HG03280 (cell line): ENCODE measurements at regions not wholly inside any gene's neighbourhood (a gene's known extent, or its start where the extent isn't known, plus 50 kb on each side); places are given as distances from the start of the nearest gene placed in this dataset.
"Not testable (repeated sequence)": the region's sequence is repeated elsewhere in the genome, so short reads cannot be mapped to it uniquely, and the experiment has no call there.

Experiments used
- ATAC-seq: cut with Tn5 transposase; IDR thresholded peaks from one replicate; pipeline ENCODE4 v1.9.1; 2021; ENCODE audit warnings: mild to moderate bottlenecking, moderate library complexity; ENCODE audit not compliant: unreplicated experiment

GRCh38 chr11:33974804-33975203 is 76.7 kb upstream of the CAPRIN1 start:
- no peak for ATAC-seq

- not testable (repeated sequence) for ATAC-seq
Observed at GRCh38 chr11:33971530-33971929, 79.7 kb upstream of the LMO2 start.

GRCh38 chr11:33970984-33971466 is 79.1 kb upstream of the LMO2 start:
- ATAC-seq: peak; percentile 59

GRCh38 chr11:33967451-33967850 is 75.6 kb upstream of the LMO2 start:
- no peak for ATAC-seq

GRCh38 chr11:33965032-33965431 is 73.2 kb upstream of the LMO2 start:
- ATAC-seq: no peak

- ATAC-seq: no peak
Observed at GRCh38 chr11:33959855-33960400, 68.1 kb upstream of the LMO2 start.

- no peak for ATAC-seq
Observed at GRCh38 chr11:33957304-33957917, 65.5 kb upstream of the LMO2 start.

- no peak for ATAC-seq
Observed at GRCh38 chr11:33956611-33957010, 64.7 kb upstream of the LMO2 start.

- ATAC-seq: no peak
Observed at GRCh38 chr11:33953289-33953688, 61.4 kb upstream of the LMO2 start.

- no peak for ATAC-seq
Observed at GRCh38 chr11:33952805-33953204, 60.9 kb upstream of the LMO2 start.

- no peak for ATAC-seq
Observed at GRCh38 chr11:33949252-33949913, 57.5 kb upstream of the LMO2 start.

GRCh38 chr11:33948494-33948893 is 56.6 kb upstream of the LMO2 start:
- no peak for ATAC-seq

GRCh38 chr11:33947918-33948317 is 56.0 kb upstream of the LMO2 start:
- ATAC-seq: not testable (repeated sequence)

- ATAC-seq: no peak
Observed at GRCh38 chr11:33946930-33947329, 55.1 kb upstream of the LMO2 start.

GRCh38 chr11:33945481-33946268 is 53.8 kb upstream of the LMO2 start:
- no peak for ATAC-seq

- no peak for ATAC-seq
Observed at GRCh38 chr11:33944693-33945424, 53.0 kb upstream of the LMO2 start.

GRCh38 chr11:33944345-33944692 is 52.4 kb upstream of the LMO2 start:
- ATAC-seq: no peak

- peak; percentile 49 for ATAC-seq
Observed at GRCh38 chr11:33942954-33943353, 51.1 kb upstream of the LMO2 start.

- ATAC-seq: no peak
Observed at GRCh38 chr11:33941637-33942160, 49.8 kb upstream of the LMO2 start.
